ENCODE measurements at regions not wholly inside any gene's neighbourhood (a gene's known extent, or its start where the extent isn't known, plus 50 kb on each side); places are given as distances from the start of the nearest gene placed in this dataset.

- no peak for TF ChIP-seq CTCF (IDR thresholded peaks at IDR 0.05)
- TF ChIP-seq POLR2A (IDR thresholded peaks at IDR 0.05): no peak
Measured at GRCh38 chr4:141416219-141416618, 195.5 kb downstream of the ZNF330 start.
